ENCODE measurements at regions not wholly inside any gene's neighbourhood (a gene's known extent, or its start where the extent isn't known, plus 50 kb on each side); places are given as distances from the start of the nearest gene placed in this dataset.
"Not testable (repeated sequence)": the region's sequence is repeated elsewhere in the genome, so short reads cannot be mapped to it uniquely, and the experiment has no call there.

- DNase-seq (ENCODE audit: low spot score) = no peak
Measured at GRCh38 chr13:53101883-53102282, 73.3 kb downstream of the OLFM4 start.

GRCh38 chr13:53104136-53104535, 75.5 kb downstream of the OLFM4 start:
- DNase-seq (ENCODE audit: low spot score) = no peak

GRCh38 chr13:53105477-53105876, 76.9 kb downstream of the OLFM4 start:
- no peak for DNase-seq (ENCODE audit: low spot score)

- DNase-seq (ENCODE audit: low spot score) = no peak
Measured at GRCh38 chr13:53105890-53106289, 77.3 kb downstream of the OLFM4 start.

- no peak for DNase-seq (ENCODE audit: low spot score)
Measured at GRCh38 chr13:53110181-53110580, 81.6 kb downstream of the OLFM4 start.

GRCh38 chr13:53110614-53111013, 82.0 kb downstream of the OLFM4 start:
- DNase-seq (ENCODE audit: low spot score) = no peak

GRCh38 chr13:53112522-53112921, 83.9 kb downstream of the OLFM4 start:
- DNase-seq (ENCODE audit: low spot score) = no peak

GRCh38 chr13:53117048-53117447, 88.4 kb downstream of the OLFM4 start:
- DNase-seq (ENCODE audit: low spot score) = not testable (repeated sequence)

GRCh38 chr13:53121131-53121773, 92.6 kb downstream of the OLFM4 start:
- no peak for DNase-seq (ENCODE audit: low spot score)

GRCh38 chr13:53121919-53122318, 93.3 kb downstream of the OLFM4 start:
- no peak for DNase-seq (ENCODE audit: low spot score)

GRCh38 chr13:53123536-53123935, 94.9 kb downstream of the OLFM4 start:
- DNase-seq (ENCODE audit: low spot score) = no peak

GRCh38 chr13:53124623-53125022, 96.0 kb downstream of the OLFM4 start:
- DNase-seq (ENCODE audit: low spot score) = no peak

- no peak for DNase-seq (ENCODE audit: low spot score)
Measured at GRCh38 chr13:53126841-53127245, 98.2 kb downstream of the OLFM4 start.

GRCh38 chr13:53127373-53127772, 98.8 kb downstream of the OLFM4 start:
- DNase-seq (ENCODE audit: low spot score) = no peak

- no peak for DNase-seq (ENCODE audit: low spot score)
Measured at GRCh38 chr13:53129864-53130393, 101.3 kb downstream of the OLFM4 start.

- no peak for DNase-seq (ENCODE audit: low spot score)
Measured at GRCh38 chr13:53131361-53131760, 102.7 kb downstream of the OLFM4 start.

- DNase-seq (ENCODE audit: low spot score) = no peak
Measured at GRCh38 chr13:53135301-53135700, 106.7 kb downstream of the OLFM4 start.

GRCh38 chr13:53136554-53137215, 108.1 kb downstream of the OLFM4 start:
- DNase-seq (ENCODE audit: low spot score) = no peak

GRCh38 chr13:53137779-53138178, 109.2 kb downstream of the OLFM4 start:
- no peak for DNase-seq (ENCODE audit: low spot score)

GRCh38 chr13:53138376-53139036, 109.9 kb downstream of the OLFM4 start:
- DNase-seq (ENCODE audit: low spot score) = no peak

GRCh38 chr13:53141336-53141735, 112.7 kb downstream of the OLFM4 start:
- no peak for DNase-seq (ENCODE audit: low spot score)

- no peak for DNase-seq (ENCODE audit: low spot score)
Measured at GRCh38 chr13:53142306-53142705, 113.7 kb downstream of the OLFM4 start.

- no peak for DNase-seq (ENCODE audit: low spot score)
Measured at GRCh38 chr13:53143757-53144339, 115.2 kb downstream of the OLFM4 start.
